Retinal pigment epithelial cell (primary cell): ENCODE measurements at regions not wholly inside any gene's neighbourhood (a gene's known extent, or its start where the extent isn't known, plus 50 kb on each side); places are given as distances from the start of the nearest gene placed in this dataset.

Source experiments
- DNase-seq: peaks from one replicate; pipeline ENCODE4 v3.0.0-alpha.2; 2010; ENCODE audit warnings: low read depth
- H3K4me3 ChIP-seq: 2 replicates; pipeline ENCODE4 v1.5.1; 2011; ENCODE audit warnings: mild to moderate bottlenecking, low read length, control low read depth, moderate library complexity
- CTCF ChIP-seq: conservative IDR thresholded peaks from 2 replicates; pipeline ENCODE4 v1.5.1; 2011; ENCODE audit warnings: low read depth, low read length, control low read depth, inconsistent platforms

GRCh38 chr7:55274156-55274555 is 91.0 kb upstream of the LANCL2 start:
- H3K4me3 ChIP-seq, result no peak overlapping the region
- DNase-seq, result no peak
- no peak for TF ChIP-seq CTCF

GRCh38 chr7:55275291-55276200 is 89.6 kb upstream of the LANCL2 start:
- no peak overlapping the region for H3K4me3 ChIP-seq
- DNase-seq, result no peak
- no peak for TF ChIP-seq CTCF

GRCh38 chr7:55276572-55277295 is 88.4 kb upstream of the LANCL2 start:
- TF ChIP-seq CTCF, result no peak
- no peak for DNase-seq
- no peak overlapping the region for H3K4me3 ChIP-seq

- no peak for DNase-seq
- H3K4me3 ChIP-seq, result no peak overlapping the region
- no peak for TF ChIP-seq CTCF
These were observed 87.2 kb upstream of the LANCL2 start for GRCh38 chr7:55277916-55278315.

- H3K4me3 ChIP-seq, result no peak overlapping the region
- DNase-seq, result no peak
- no peak for TF ChIP-seq CTCF
These were observed 86.8 kb upstream of the LANCL2 start for GRCh38 chr7:55278321-55278720.

- TF ChIP-seq CTCF, result no peak
- DNase-seq, result no peak
- no peak overlapping the region for H3K4me3 ChIP-seq
These were observed 85.9 kb upstream of the LANCL2 start for GRCh38 chr7:55279080-55279845.
